GM12878 (cell line): ENCODE measurements at regions not wholly inside any gene's neighbourhood (a gene's known extent, or its start where the extent isn't known, plus 50 kb on each side); places are given as distances from the start of the nearest gene placed in this dataset.

ENCODE experiments used
- ATAC-seq: fragments of 200-7000 bp; cut with Tn5 transposase; 3 replicates; pipeline ENCODE4 v1.9.1; 2020; ENCODE audit warnings: mild to moderate bottlenecking, moderate library complexity
- BruUV-seq: library from RNA; stranded (reverse); fragments of 400-500 nt; replicated peaks from 2 replicates; lab custom pipeline; 2021; lab: Mats Ljungman, UMichigan
- CTCF ChIA-PET: fragments of 300-600 bp; sonication (Branson Sonifier 250); formaldehyde crosslinking; extraction: SDS; loops from one replicate; lab custom pipeline; 2021; ENCODE audit warnings: inconsistent platforms; lab: Yijun Ruan, JAX
- POLR2A ChIA-PET: fragments of 350-600 bp; formaldehyde crosslinking; extraction: SDS; loops from one replicate; lab custom pipeline; 2021; ENCODE audit warnings: inconsistent platforms; lab: Charles Lee
- RAD21 ChIA-PET: fragments of 300-600 bp; sonication (Branson Sonifier 250); formaldehyde crosslinking; loops from one replicate; lab custom pipeline; 2023; ENCODE audit warnings: antibody characterized with exemption; ENCODE audit not compliant: unreplicated experiment; lab: Charles Lee
- SMC1A ChIA-PET: fragments of 300-600 bp; sonication (Branson Sonifier 250); formaldehyde crosslinking; loops from one replicate; lab custom pipeline; 2023; ENCODE audit not compliant: unreplicated experiment, uncharacterized antibody; lab: Charles Lee
- DNase-seq: peaks from one replicate; pipeline ENCODE4 v3.0.0-alpha.2; 2011; ENCODE audit warnings: low read depth, low spot score
- FAIRE-seq: peaks from 3 replicates; lab custom pipeline; 2011; peaks lifted over from hg19 to GRCh38; lab: Jason Lieb, UNC
- H2AFZ ChIP-seq: 2 replicates; pipeline ENCODE4 v1.6.0; 2011; ENCODE audit warnings: low read depth, low read length, control low read depth; ENCODE audit not compliant: control insufficient read depth
- H3K27ac ChIP-seq: 2 replicates; pipeline ENCODE4 v1.5.1; 2011; ENCODE audit warnings: control low read depth; ENCODE audit not compliant: control insufficient read depth, insufficient read depth
- H3K27me3 ChIP-seq, 2 experiments: replicated peaks in 1 of 2; 2 replicates each; pipeline versions ENCODE4 v1.6.0 to v1.6.1; 2011; ENCODE audit warnings: low read length in 1 of 2; ENCODE audit not compliant: control insufficient read depth in 2 of 2, insufficient read depth in 2 of 2
- H3K36me3 ChIP-seq, 2 experiments: 2 replicates each; pipeline ENCODE4 v1.5.1; 2011; ENCODE audit warnings: low read length in 1 of 2; ENCODE audit not compliant: control insufficient read depth in 2 of 2, insufficient read depth in 2 of 2
- H3K4me1 ChIP-seq: 2 replicates; pipeline ENCODE4 v1.6.1; 2011; ENCODE audit warnings: mild to moderate bottlenecking, low read length, moderate library complexity, mixed read lengths; ENCODE audit not compliant: control insufficient read depth, insufficient read depth
- H3K4me2 ChIP-seq: 2 replicates; pipeline ENCODE4 v1.6.0; 2011; ENCODE audit warnings: control low read depth; ENCODE audit not compliant: control insufficient read depth, insufficient read depth
- H3K4me3 ChIP-seq: fragments of 200-600 bp; sonication (generic); 2 replicates; pipeline ENCODE4 v1.5.1; 2016
- H3K79me2 ChIP-seq: 2 replicates; pipeline ENCODE4 v1.6.0; 2011; ENCODE audit warnings: low read length; ENCODE audit not compliant: control insufficient read depth, insufficient read depth
- H3K9ac ChIP-seq: 2 replicates; pipeline ENCODE4 v1.8.0; 2011; ENCODE audit warnings: low read length, control low read depth, mixed read lengths; ENCODE audit not compliant: control insufficient read depth, insufficient read depth
- H3K9me3 ChIP-seq: replicated peaks from 3 replicates; pipeline ENCODE4 v1.5.1; 2011; ENCODE audit warnings: mild to moderate bottlenecking, low read length; ENCODE audit not compliant: control insufficient read depth, insufficient read depth
- H4K20me1 ChIP-seq: 2 replicates; pipeline ENCODE4 v1.6.0; 2011; ENCODE audit not compliant: control insufficient read depth, insufficient read depth
- ASH2L ChIP-seq: fragments of 300-600, 200-600 bp; sonication (generic); IDR thresholded peaks from 2 replicates; pipeline ENCODE4 v1.6.1; 2017; ENCODE audit warnings: low read depth, mild to moderate bottlenecking, borderline replicate concordance
- BACH1 ChIP-seq: fragments of 450-650 bp; IDR thresholded peaks from 2 replicates; pipeline ENCODE4 v1.6.1; 2017; ENCODE audit warnings: mild to moderate bottlenecking, borderline replicate concordance
- CBX5 ChIP-seq: sonication (generic); IDR thresholded peaks from 2 replicates; pipeline ENCODE4 v1.6.1; 2016; ENCODE audit warnings: low read depth, moderate library complexity, mild to moderate bottlenecking, inconsistent platforms
- DPF2 ChIP-seq: fragments of 450-650 bp; IDR thresholded peaks from 2 replicates; pipeline ENCODE4 v1.6.1; 2017; ENCODE audit warnings: mild to moderate bottlenecking
- ESRRA ChIP-seq: IDR thresholded peaks from 2 replicates; pipeline ENCODE4 v1.6.1; 2012; ENCODE audit warnings: mild to moderate bottlenecking, low read length, improper control_type of control experiment
- ETV6 ChIP-seq, 2 experiments: fragments of 450-650 bp in 1 of 2; IDR thresholded peaks in 1 of 2; conservative IDR thresholded peaks in 1 of 2; 2 replicates each; pipeline ENCODE4 v1.6.1; 2014; ENCODE audit warnings: antibody characterized with exemption in 1 of 2, borderline replicate concordance in 1 of 2, low read depth in 1 of 2, mild to moderate bottlenecking in 1 of 2, moderate library complexity in 1 of 2
- GABPA ChIP-seq: IDR thresholded peaks from 2 replicates; pipeline ENCODE4 v1.6.1; 2014; ENCODE audit warnings: antibody characterized with exemption, low read depth, mild to moderate bottlenecking, inconsistent platforms
- RAD51 ChIP-seq: fragments of 450-650 bp; IDR thresholded peaks from 2 replicates; pipeline ENCODE4 v1.6.1; 2016; ENCODE audit warnings: moderate library complexity, mild to moderate bottlenecking, inconsistent platforms
- RELB ChIP-seq: fragments of 450-650 bp; IDR thresholded peaks from 2 replicates; pipeline ENCODE4 v1.6.1; 2017; ENCODE audit warnings: low read depth, mild to moderate bottlenecking, moderate library complexity
- RUNX3 ChIP-seq: IDR thresholded peaks from 2 replicates; pipeline ENCODE4 v1.6.1; 2012; ENCODE audit warnings: low read length, inconsistent platforms
- SREBF1 ChIP-seq: IDR thresholded peaks from 2 replicates; pipeline ENCODE4 v1.6.1; 2012; ENCODE audit warnings: mild to moderate bottlenecking, low read length
- ZBTB11 ChIP-seq: fragments of 450-650 bp; formaldehyde crosslinking; IDR thresholded peaks from 2 replicates; pipeline ENCODE4 v1.5.0; 2022; ENCODE audit warnings: mild to moderate bottlenecking, missing genetic modification characterization
- ZNF622 ChIP-seq: fragments of 450-650 bp; IDR thresholded peaks from 2 replicates; pipeline ENCODE4 v1.6.1; 2017; ENCODE audit warnings: mild to moderate bottlenecking, inconsistent platforms
- WGBS: methylation state at CpG from one replicate; pipeline ENCODE4 v1.1.6; 2016; ENCODE audit warnings: low lambda C conversion rate; ENCODE audit not compliant: insufficient replicate concordance, insufficient coverage; ENCODE audit errors: missing lambda C conversion rate; 5-methylcytosine and 5-hydroxymethylcytosine counted together
- in situ Hi-C: fragments of 300-500 bp; cut with MboI; formaldehyde crosslinking; loops from 9 replicates; pipeline ENCODE4 v1.14.3; 2018; ENCODE audit warnings: mixed read lengths
- intact Hi-C: fragments of 100-400 bp; cut with micrococcal nuclease; formaldehyde crosslinking; loops from one replicate; pipeline ENCODE4 v1.14.2; 2022; ENCODE audit not compliant: unreplicated experiment
- TF ChIP-seq, protein P1 (sequence below): IDR thresholded peaks from 2 replicates; pipeline ENCODE4 v1.6.1; 2012; ENCODE audit warnings: low read length, inconsistent platforms

- TF ChIP-seq RELB, result no peak
These were observed 117.2 kb upstream of the SPRED2 start (continued) for GRCh38 chr2:65549631-65550030.

GRCh38 chr2:65549257-65549627, 116.8 kb upstream of the SPRED2 start:
- in situ Hi-C loops (loop anchor here (5.0 kb wide), 1 partner anchor 282 kb away; no protein-coding TSS in a partner anchor), intact Hi-C loops (no loop called here)
- WGBS, result 63% methylated on average over 3 of the region's 3 CpGs
- POLR2A ChIA-PET, result no interaction called here
- H4K20me1 ChIP-seq, result no peaks in the 10 kb centered on the region
- no peaks in the 10 kb centered on the region for H3K36me3 ChIP-seq
- TF ChIP-seq ZBTB11 (no peak), RUNX3 (no peak), ETV6 (conservative IDR thresholded peaks at IDR 0.05 in 1 of 2, IDR thresholded peaks at IDR 0.05 in 1 of 2; ENCODE audit: borderline replicate concordance in 1 of 2, low read depth in 1 of 2) (no peak), RAD51 (no peak), SREBF1 (no peak), GABPA (no peak), ZNF622 (no peak), ASH2L (no peak), DPF2 (no peak), ESRRA (no peak), CBX5 (no peak), BACH1 (no peak)
- TF ChIP-seq, protein P1, sequence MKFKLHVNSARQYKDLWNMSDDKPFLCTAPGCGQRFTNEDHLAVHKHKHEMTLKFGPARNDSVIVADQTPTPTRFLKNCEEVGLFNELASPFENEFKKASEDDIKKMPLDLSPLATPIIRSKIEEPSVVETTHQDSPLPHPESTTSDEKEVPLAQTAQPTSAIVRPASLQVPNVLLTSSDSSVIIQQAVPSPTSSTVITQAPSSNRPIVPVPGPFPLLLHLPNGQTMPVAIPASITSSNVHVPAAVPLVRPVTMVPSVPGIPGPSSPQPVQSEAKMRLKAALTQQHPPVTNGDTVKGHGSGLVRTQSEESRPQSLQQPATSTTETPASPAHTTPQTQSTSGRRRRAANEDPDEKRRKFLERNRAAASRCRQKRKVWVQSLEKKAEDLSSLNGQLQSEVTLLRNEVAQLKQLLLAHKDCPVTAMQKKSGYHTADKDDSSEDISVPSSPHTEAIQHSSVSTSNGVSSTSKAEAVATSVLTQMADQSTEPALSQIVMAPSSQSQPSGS, result no peak
- H3K79me2 ChIP-seq, result no peaks in the 10 kb centered on the region
- no peak overlapping the region for H3K27ac ChIP-seq
- no TSS peak for BruUV-seq
- CTCF ChIA-PET, result interaction anchor here (0.6 to 1.7 kb wide), 2 partner anchors 112 to 293 kb away, joined by 3 to 4 read pairs; no protein-coding TSS in a partner anchor
- H3K9me3 ChIP-seq, result no peaks in the 10 kb centered on the region
- SMC1A ChIA-PET, result interaction anchor here (1.4 to 1.5 kb wide), 2 partner anchors 20 to 256 kb away, joined by 3 read pairs; no protein-coding TSS in a partner anchor
- H2AFZ ChIP-seq, result no peak overlapping the region
- no peak for DNase-seq
- no peaks in the 10 kb centered on the region; a peak in 1 of 4 replicates for H3K27me3 ChIP-seq
- no peak overlapping the region for H3K9ac ChIP-seq
- H3K4me1 ChIP-seq, result peaks cover 6% of the 10 kb centered on the region
- RAD21 ChIA-PET, result interaction anchor here (1.0 kb wide), 1 partner anchor 484 kb away, joined by 3 read pairs; no protein-coding TSS in a partner anchor
- ATAC-seq, result no peak
- H3K4me2 ChIP-seq, result no peak overlapping the region
- FAIRE-seq, result no peak
- H3K4me3 ChIP-seq, result no peak overlapping the region
